22Rv1 (cell line): ENCODE measurements at regions not wholly inside any gene's neighbourhood (a gene's known extent, or its start where the extent isn't known, plus 50 kb on each side); places are given as distances from the start of the nearest gene placed in this dataset.

ENCODE experiments used
- ZFX ChIP-seq: fragments of 450-650 bp; IDR thresholded peaks from 2 replicates; pipeline ENCODE4 v1.6.1; 2017; ENCODE audit warnings: antibody characterized with exemption, borderline replicate concordance
- TF ChIP-seq, protein P1 (sequence below): fragments of 450-650 bp; IDR thresholded peaks from 2 replicates; pipeline ENCODE4 v1.5.1; 2017; ENCODE audit warnings: mild to moderate bottlenecking

- TF ChIP-seq, protein P1, sequence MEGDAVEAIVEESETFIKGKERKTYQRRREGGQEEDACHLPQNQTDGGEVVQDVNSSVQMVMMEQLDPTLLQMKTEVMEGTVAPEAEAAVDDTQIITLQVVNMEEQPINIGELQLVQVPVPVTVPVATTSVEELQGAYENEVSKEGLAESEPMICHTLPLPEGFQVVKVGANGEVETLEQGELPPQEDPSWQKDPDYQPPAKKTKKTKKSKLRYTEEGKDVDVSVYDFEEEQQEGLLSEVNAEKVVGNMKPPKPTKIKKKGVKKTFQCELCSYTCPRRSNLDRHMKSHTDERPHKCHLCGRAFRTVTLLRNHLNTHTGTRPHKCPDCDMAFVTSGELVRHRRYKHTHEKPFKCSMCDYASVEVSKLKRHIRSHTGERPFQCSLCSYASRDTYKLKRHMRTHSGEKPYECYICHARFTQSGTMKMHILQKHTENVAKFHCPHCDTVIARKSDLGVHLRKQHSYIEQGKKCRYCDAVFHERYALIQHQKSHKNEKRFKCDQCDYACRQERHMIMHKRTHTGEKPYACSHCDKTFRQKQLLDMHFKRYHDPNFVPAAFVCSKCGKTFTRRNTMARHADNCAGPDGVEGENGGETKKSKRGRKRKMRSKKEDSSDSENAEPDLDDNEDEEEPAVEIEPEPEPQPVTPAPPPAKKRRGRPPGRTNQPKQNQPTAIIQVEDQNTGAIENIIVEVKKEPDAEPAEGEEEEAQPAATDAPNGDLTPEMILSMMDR, result no peak
- TF ChIP-seq ZFX, result no peak
Observed at GRCh38 chr5:174275959-174276358, 230.5 kb downstream of the NSG2 start.
